Breast epithelium (tissue), 4 donors: ENCODE measurements at regions not wholly inside any gene's neighbourhood (a gene's known extent, or its start where the extent isn't known, plus 50 kb on each side); places are given as distances from the start of the nearest gene placed in this dataset.

ENCODE experiments used
- DNase-seq, 2 donors: peaks; one replicate each; pipeline ENCODE4 v3.0.0-alpha.2; 2019; ENCODE audit warnings: low spot score in 2 of 2
- H3K27ac ChIP-seq, 2 donors: fragments of 200-600 bp; sonication (generic) in 1 of 2; one replicate each; pipeline ENCODE4 v1.5.1; 2016 to 2019; ENCODE audit warnings: mild to moderate bottlenecking in 1 of 2
- H3K27me3 ChIP-seq, 2 donors: fragments of 200-600 bp; sonication (generic) in 1 of 2; one replicate each; pipeline versions ENCODE4 v1.5.1 to v1.6.0; 2017 to 2019; ENCODE audit warnings: control low read depth in 1 of 2, mild to moderate bottlenecking in 1 of 2
- H3K36me3 ChIP-seq: fragments of 200-600 bp; one replicate; pipeline ENCODE4 v1.5.1; 2019
- H3K4me1 ChIP-seq, 2 donors: fragments of 200-600 bp; sonication (generic); one replicate each; pipeline ENCODE4 v1.5.1; 2016 to 2019; ENCODE audit warnings: control low read depth in 1 of 2
- H3K4me3 ChIP-seq, 3 donors: fragments of 200-600 bp; sonication (generic); 1 replicate in 2 of 3; 2 replicates in 1 of 3; pipeline ENCODE4 v1.5.1; 2016 to 2019; ENCODE audit warnings: mild to moderate bottlenecking in 3 of 3, moderate library complexity in 2 of 3
- H3K9me3 ChIP-seq, 2 donors: fragments of 200-600 bp; sonication (generic) in 1 of 2; one replicate each; pipeline ENCODE4 v1.5.1; 2016 to 2019; ENCODE audit warnings: control low read depth in 1 of 2
- CTCF ChIP-seq, 3 donors: fragments of 450-650 bp; IDR thresholded peaks; one replicate each; pipeline ENCODE4 v1.5.1; 2016 to 2017; ENCODE audit warnings: antibody characterized with exemption in 3 of 3, mild to moderate bottlenecking in 3 of 3, moderate library complexity in 3 of 3
- POLR2A ChIP-seq: fragments of 450-650 bp; IDR thresholded peaks from one replicate; pipeline ENCODE4 v1.6.1; 2016; ENCODE audit warnings: antibody characterized with exemption, mild to moderate bottlenecking, moderate library complexity
- POLR2AphosphoS5 ChIP-seq, 3 donors: sonication (generic); formaldehyde crosslinking; IDR thresholded peaks; one replicate each; pipeline ENCODE4 v1.6.1; 2017; ENCODE audit warnings: antibody characterized with exemption in 3 of 3
- intact Hi-C: fragments of 100-400 bp; cut with DNase I; formaldehyde crosslinking; loops from one replicate; pipeline ENCODE4 v1.15.1; 2023; ENCODE audit warnings: low total_unique reads

GRCh38 chr11:45096636-45097035, 49.8 kb upstream of the PRDM11 start:
- intact Hi-C loops: loop anchor here (5.0 kb wide), 1 partner anchor 154 kb away; no protein-coding TSS in a partner anchor
- Histone ChIP-seq H3K4me3 (no peak overlapping the region), H3K27ac (no peak overlapping the region), H3K27me3 (no peaks in the 10 kb centered on the region), H3K4me1 (peaks cover 0 to 7% of the 10 kb centered on the region in 2 donors), H3K36me3 (no peaks in the 10 kb centered on the region), H3K9me3 (no peaks in the 10 kb centered on the region)
- peak in 1 of 3 donors; percentile 11 for TF ChIP-seq CTCF (IDR thresholded peaks at IDR 0.05)
- TF ChIP-seq POLR2AphosphoS5 (IDR thresholded peaks at IDR 0.05): no peak
- no peak for TF ChIP-seq POLR2A
- peak in 1 of 2 donors; percentile 17 for DNase-seq
